ENCODE measurements at regions not wholly inside any gene's neighbourhood (a gene's known extent, or its start where the extent isn't known, plus 50 kb on each side); places are given as distances from the start of the nearest gene placed in this dataset.
"Not testable (repeated sequence)": the region's sequence is repeated elsewhere in the genome, so short reads cannot be mapped to it uniquely, and the experiment has no call there.

DNA sequence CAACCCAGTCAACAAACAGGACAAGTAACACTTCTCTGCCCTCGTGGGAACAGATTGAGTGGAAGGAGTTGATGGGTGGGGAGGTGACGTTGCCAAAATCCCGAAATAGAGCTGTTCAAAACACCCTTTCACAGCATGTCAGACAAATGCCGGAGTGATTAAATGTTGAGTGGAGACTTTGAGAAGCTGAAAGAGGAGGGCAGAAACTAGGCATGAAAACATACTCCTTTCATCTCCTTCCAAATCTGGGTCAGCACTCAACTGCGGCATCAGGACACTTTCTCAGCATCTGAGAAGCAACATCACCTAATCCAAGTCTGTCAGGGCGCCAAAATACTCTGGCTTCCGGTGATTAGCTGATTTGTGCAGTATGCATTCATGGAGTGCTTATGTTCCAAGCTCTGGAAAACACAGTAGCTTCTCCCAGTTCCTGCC is 51.5 kb upstream of the MRI1 start:
- no peak for DNase-seq

- DNase-seq, result no peak
Observed at GRCh38 chr19:13707915-13708314, 56.4 kb upstream of the MRI1 start.

DNA sequence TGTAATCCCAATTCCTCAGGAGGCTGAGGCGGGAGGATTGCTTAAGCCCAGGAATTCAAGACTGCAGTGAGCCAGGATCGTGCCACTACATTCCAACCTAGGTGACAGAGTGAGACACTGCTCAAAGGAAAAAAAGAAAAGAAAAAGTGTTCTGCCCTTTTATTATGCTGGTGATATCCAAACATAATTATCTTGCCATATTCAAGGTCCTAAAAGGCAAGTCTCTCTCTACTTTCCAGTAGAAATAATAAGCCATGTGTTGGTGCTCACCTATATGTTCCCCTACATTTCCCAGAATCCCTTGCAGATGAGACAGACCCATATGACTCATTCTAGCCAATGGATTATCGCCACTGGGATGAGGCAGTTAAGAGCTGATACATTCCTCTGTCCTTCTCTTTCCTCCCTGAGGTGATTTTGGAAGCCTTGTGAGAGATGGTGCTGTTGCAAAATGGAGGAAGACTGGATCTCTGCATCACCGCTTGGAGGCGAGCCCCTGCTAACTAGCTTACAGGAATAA is 58.3 kb upstream of the MRI1 start:
- DNase-seq, result no peak

DNA sequence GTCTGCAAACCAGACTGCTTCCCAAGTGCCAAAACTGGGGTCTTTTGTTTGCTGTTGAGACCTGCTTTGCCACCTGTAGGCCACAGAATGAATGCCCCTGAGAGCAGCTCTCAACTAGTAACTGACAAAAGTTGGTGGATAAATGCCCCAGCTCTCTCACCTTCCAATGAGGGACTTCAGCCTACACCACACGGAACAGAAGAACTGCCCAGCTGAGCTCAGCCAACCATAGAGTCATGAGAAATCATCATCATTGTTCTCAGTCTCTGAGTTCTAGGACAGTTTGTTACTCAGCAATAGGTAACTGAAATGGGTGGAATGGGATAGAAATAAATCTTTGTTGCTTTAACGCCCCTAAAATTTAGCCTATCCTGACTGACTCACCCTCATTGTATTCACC is 59.1 kb upstream of the MRI1 start:
- no peak for DNase-seq

GRCh38 chr19:13701624-13702023 is 62.7 kb upstream of the MRI1 start:
- DNase-seq, result no peak

- no peak for DNase-seq
Observed at GRCh38 chr19:13700621-13701020, 63.7 kb upstream of the MRI1 start.

DNA sequence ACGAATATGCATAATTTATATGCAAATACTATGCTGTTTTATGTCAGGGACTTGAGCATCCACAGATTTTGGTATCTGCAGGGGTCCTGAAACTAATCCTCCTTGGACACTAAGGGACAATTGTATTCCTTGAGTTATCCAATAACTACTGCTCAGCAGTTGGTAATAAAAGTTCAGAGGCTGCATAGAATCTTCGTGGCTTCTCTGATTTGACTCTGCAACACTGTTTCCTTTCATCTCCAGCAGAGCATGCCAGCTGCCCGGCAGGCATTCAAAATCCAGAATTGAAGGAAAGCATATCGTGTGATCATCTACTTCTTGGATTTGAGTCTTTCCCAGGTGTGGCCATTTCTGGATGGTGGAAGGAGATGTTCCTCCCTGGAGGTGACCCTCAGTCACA is 64.5 kb upstream of the MRI1 start:
- DNase-seq, result no peak

DNA sequence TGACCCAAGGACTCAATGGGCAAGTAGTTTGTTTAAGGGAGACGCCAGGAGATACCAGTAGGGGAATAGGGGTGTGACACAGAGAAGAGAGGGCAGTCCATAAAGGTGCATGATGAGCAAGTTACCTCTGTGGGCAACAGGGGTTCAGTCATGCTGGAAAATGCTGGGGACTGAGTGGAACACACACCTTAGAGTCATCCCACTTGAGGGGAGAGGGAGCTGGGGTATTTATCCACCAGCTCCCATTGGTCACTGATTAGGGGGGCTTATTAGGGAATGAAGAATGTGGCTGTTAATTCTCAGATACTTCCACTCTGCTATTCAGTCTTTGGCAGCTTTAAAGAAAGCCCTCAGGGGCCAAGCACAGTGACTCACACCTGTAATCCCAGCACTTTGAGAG is 67.5 kb upstream of the MRI1 start:
- no peak for DNase-seq

GRCh38 chr19:13693889-13694288 is 70.4 kb upstream of the MRI1 start:
- no peak for DNase-seq

GRCh38 chr19:13691569-13692435 is 72.5 kb upstream of the MRI1 start:
- DNase-seq, result no peak

DNA sequence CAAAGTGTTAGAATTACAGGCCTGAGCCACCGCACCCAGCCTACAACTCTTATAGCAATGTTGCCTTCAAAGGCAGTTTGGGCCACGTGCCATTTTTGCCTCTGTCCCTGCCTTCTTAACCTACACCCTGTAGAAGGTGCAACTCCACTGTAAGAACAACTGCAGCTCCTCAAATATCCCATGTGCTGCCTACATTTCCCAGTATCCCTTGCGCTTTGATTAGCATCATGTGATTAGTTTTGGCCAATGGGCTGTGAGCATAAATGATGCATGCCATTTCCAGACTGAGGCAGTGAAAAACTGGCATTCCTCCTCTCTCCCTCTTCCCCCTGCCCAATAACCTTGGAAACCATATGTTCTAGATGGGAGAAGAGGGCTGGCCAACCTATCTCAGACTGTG is 75.2 kb upstream of the MRI1 start:
- DNase-seq, result no peak

GRCh38 chr19:13684021-13684420 is 80.3 kb upstream of the MRI1 start:
- no peak for DNase-seq

- DNase-seq, result no peak
Observed at GRCh38 chr19:13681509-13681908, 82.8 kb upstream of the MRI1 start.

DNA sequence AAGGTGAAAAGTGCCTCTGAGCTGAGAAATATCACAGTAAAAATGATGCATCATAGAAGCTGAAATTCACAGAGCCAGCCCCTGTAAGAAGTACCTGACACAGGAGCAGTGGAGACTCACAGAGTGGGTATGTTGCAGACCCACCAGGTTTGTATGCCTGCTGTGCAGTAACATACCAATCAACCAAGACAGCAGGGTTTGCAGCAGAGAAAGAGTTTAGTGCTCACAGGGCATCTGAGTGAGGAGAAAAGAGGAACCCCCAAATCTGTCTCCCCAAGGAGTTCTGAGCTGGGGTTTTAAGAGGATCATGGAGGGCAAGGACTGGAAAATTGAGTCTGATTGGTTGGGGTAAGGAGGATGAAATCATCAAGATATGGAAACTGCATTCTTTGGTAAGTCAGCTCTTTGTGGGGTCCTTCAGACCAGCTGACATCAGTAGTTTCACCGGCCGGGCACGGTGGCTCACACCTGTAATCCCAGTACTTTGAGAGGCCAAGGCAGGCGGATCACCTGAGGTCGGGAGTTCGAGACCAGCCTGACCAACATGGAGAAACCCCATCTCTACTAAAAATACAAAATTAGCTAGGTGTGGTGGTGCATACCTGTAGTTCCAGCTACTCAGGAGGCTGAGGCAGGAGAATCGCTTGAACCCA is 83.5 kb upstream of the MRI1 start:
- not testable (repeated sequence) for DNase-seq

DNA sequence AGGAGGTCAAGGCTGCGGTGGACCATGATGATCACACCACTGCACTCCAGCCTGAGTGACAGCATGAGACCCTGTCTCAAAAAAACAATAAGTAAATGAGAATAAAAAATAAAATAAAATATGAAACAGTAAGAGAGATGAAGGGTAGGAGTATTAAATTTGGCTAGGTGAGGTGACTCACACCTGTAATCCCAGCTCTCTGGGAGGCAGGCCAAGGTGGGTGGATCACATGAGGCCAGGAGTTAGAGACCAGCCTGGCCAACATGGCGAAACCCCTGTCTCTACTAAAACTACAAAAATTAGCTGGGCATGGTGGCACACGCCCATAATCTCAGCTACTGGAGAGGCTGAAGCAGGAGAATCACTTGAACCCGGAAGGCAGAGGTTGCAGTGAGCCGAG is 87.4 kb upstream of the MRI1 start:
- DNase-seq, result not testable (repeated sequence)

DNA sequence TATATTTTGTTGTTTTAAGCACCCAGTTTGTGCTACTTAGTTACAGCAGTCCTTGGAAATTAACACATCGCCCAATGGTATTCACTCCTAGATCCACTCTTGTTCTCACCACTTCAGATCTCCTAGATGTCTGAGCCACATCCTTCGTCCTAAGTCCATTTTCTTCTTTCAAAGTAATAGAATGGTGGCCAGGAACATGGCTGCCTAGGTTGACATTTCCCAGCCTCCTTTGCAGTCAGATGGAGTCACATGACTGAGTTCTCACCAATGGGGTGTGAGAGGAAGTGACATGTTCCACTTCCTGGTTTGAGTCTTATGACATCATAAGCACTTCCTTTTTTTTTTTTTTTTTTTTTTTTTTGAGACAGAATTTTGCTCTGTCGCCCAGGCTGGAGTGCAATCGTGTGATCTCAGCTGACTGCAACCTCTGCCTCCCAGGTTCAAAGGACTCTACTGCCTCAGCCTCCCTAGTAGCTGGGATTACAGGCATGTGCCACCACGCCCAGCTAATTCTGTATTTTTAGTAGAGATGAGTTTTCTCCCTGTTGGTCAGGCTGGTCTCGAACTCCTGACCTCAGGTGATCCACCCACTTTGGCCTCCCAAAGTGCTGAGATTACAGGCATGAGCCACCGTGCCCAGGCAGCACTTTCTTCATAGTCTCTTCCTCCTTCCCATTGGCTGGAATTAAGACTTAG is 91.7 kb upstream of the MRI1 start:
- not testable (repeated sequence) for DNase-seq

DNA sequence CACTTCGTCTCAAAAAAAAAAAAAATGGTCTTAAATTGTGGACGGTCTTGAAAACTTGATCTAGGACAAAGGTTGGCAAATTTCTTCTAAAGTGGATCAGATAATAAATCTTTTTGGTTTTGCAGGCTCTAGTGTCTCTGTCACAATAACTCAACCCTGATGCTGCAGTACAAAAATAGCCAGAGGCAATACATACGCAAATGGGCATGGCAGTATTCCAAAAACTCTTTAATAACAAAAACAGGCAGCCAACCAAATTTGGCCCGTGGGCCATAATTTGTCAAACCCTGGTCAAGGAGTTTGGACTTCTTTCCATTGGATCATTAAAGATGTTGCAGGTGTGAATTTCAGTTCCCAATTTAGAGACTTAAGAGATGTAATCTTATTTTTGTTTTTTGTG is 93.5 kb upstream of the MRI1 start:
- no peak for DNase-seq

DNA sequence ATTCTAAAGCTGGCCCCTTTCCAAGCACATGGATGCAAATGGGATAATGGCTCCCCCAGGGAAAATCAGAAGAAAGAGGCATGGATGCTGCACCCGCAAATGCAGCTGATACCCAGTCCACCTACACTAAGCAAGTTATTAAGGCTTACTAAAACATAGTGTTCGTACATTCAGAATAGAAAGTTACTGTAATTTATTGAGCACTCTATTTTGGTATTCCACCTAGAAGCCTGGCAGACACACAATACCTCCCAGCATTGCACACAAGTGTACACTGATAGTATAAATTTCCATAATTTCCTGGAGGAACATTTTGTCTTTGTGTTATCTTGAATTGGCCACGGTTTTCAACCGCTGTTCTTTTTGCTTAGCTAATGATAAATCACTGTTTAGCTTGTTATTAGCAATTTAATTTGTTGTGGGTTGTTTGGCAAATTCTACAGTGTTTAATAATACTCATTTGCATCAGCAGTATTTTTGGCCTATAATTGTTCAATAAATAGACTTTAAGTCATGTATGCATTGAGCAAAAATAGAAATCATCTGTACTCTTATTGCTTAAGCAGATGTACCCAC is 94.5 kb upstream of the MRI1 start:
- no peak for DNase-seq

- no peak for DNase-seq
Observed at GRCh38 chr19:13668964-13669363, 95.4 kb upstream of the MRI1 start.

DNA sequence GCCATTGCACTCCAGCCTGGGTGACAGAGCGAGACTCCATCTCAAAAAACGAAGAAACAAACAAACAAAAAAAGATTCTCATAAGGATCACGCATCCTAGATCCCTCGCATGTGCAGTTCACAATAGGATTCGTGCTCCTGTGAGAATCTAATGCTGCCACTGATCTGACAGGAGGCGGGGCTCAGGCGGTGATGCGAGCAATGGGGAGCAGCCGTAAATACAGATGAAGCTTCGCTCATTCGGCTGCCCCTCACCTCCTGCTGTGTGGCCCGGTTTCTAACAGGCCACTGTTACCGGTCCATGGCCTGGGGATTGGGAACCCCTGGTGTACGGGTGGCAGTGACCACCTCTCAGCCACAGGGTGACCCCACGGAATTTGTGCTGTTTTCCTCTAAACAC is 98.2 kb upstream of the MRI1 start:
- DNase-seq, result no peak

GRCh38 chr19:13665125-13665905 is 99.0 kb upstream of the MRI1 start:
- no peak for DNase-seq

GRCh38 chr19:13652810-13653590 is 111.3 kb upstream of the MRI1 start:
- DNase-seq, result no peak
